ENCODE measurements at regions not wholly inside any gene's neighbourhood (a gene's known extent, or its start where the extent isn't known, plus 50 kb on each side); places are given as distances from the start of the nearest gene placed in this dataset.

- Histone ChIP-seq H3K9ac (no peak overlapping the region), H3K4me2 (no peak overlapping the region), H3K4me3 (no peak overlapping the region), H3K36me3 (no peaks in the 10 kb centered on the region), H3K27me3 (no peaks in the 10 kb centered on the region), H3K9me3 (no peaks in the 10 kb centered on the region), H4K20me1 (no peaks in the 10 kb centered on the region), H3K27ac (no peak overlapping the region), H3K4me1 (peaks cover 13% of the 10 kb centered on the region)
- no peak for TF ChIP-seq Cebpa-rat (IDR thresholded peaks at IDR 0.05)
These were observed 144.4 kb upstream of the PWP1 start for GRCh38 chr12:107541001-107541705.

- H3K4me2 ChIP-seq: no peak overlapping the region
- no peak overlapping the region for H3K27ac ChIP-seq
- no peak overlapping the region for H3K9ac ChIP-seq
- no peaks in the 10 kb centered on the region for H3K36me3 ChIP-seq
- no peak overlapping the region for H3K4me3 ChIP-seq
- H3K4me1 ChIP-seq: peaks cover 6% of the 10 kb centered on the region; the same call in 1 of the 2 replicates
- no peaks in the 10 kb centered on the region for H4K20me1 ChIP-seq
- H3K27me3 ChIP-seq: no peaks in the 10 kb centered on the region
- H3K9me3 ChIP-seq: no peaks in the 10 kb centered on the region
- no peak for TF ChIP-seq Cebpa-rat (IDR thresholded peaks at IDR 0.05)
These were observed 142.2 kb upstream of the PWP1 start for GRCh38 chr12:107543416-107543815.

GRCh38 chr12:107543841-107544240, 141.8 kb upstream of the PWP1 start:
- Histone ChIP-seq H3K9me3 (no peaks in the 10 kb centered on the region), H3K27ac (no peak overlapping the region), H3K4me2 (no peak overlapping the region), H3K4me1 (peaks cover 6% of the 10 kb centered on the region; the same call in 1 of the 2 replicates), H3K9ac (no peak overlapping the region), H4K20me1 (no peaks in the 10 kb centered on the region), H3K27me3 (no peaks in the 10 kb centered on the region), H3K36me3 (no peaks in the 10 kb centered on the region), H3K4me3 (no peak overlapping the region)
- no peak for TF ChIP-seq Cebpa-rat (IDR thresholded peaks at IDR 0.05)

- no peak for TF ChIP-seq Cebpa-rat (IDR thresholded peaks at IDR 0.05)
- Histone ChIP-seq H3K27ac (no peak overlapping the region), H3K4me1 (peaks cover 6% of the 10 kb centered on the region; the same call in 1 of the 2 replicates), H4K20me1 (no peaks in the 10 kb centered on the region), H3K4me2 (no peak overlapping the region), H3K9me3 (no peaks in the 10 kb centered on the region), H3K9ac (no peak overlapping the region), H3K36me3 (no peaks in the 10 kb centered on the region), H3K27me3 (no peaks in the 10 kb centered on the region), H3K4me3 (no peak overlapping the region)
These were observed 140.7 kb upstream of the PWP1 start for GRCh38 chr12:107544937-107545336.

- H3K4me2 ChIP-seq: no peak overlapping the region
- H3K27ac ChIP-seq: no peak overlapping the region
- no peak overlapping the region for H3K9ac ChIP-seq
- H3K36me3 ChIP-seq: no peaks in the 10 kb centered on the region
- H3K9me3 ChIP-seq: no peaks in the 10 kb centered on the region
- no peak overlapping the region for H3K4me3 ChIP-seq
- TF ChIP-seq Cebpa-rat (IDR thresholded peaks at IDR 0.05): no peak
- no peaks in the 10 kb centered on the region for H3K27me3 ChIP-seq
- H4K20me1 ChIP-seq: no peaks in the 10 kb centered on the region
- peaks cover 6% of the 10 kb centered on the region; the same call in 1 of the 2 replicates for H3K4me1 ChIP-seq
These were observed 139.8 kb upstream of the PWP1 start for GRCh38 chr12:107545737-107546353.

- no peak overlapping the region for H3K9ac ChIP-seq
- no peak overlapping the region for H3K27ac ChIP-seq
- H3K9me3 ChIP-seq: no peaks in the 10 kb centered on the region
- H3K4me3 ChIP-seq: no peak overlapping the region
- H4K20me1 ChIP-seq: no peaks in the 10 kb centered on the region
- H3K4me1 ChIP-seq: peaks cover 6% of the 10 kb centered on the region; the same call in 1 of the 2 replicates
- H3K4me2 ChIP-seq: no peak overlapping the region
- H3K36me3 ChIP-seq: no peaks in the 10 kb centered on the region
- no peaks in the 10 kb centered on the region for H3K27me3 ChIP-seq
- no peak for TF ChIP-seq Cebpa-rat (IDR thresholded peaks at IDR 0.05)
These were observed 138.2 kb upstream of the PWP1 start for GRCh38 chr12:107547389-107547788.

- no peak for TF ChIP-seq Cebpa-rat (IDR thresholded peaks at IDR 0.05)
- no peaks in the 10 kb centered on the region for H3K36me3 ChIP-seq
- no peaks in the 10 kb centered on the region for H3K9me3 ChIP-seq
- no peaks in the 10 kb centered on the region for H3K27me3 ChIP-seq
- no peak overlapping the region for H3K9ac ChIP-seq
- no peak overlapping the region for H3K4me3 ChIP-seq
- no peak overlapping the region for H3K27ac ChIP-seq
- no peaks in the 10 kb centered on the region for H4K20me1 ChIP-seq
- H3K4me1 ChIP-seq: peaks cover 6% of the 10 kb centered on the region; the same call in 1 of the 2 replicates
- no peak overlapping the region for H3K4me2 ChIP-seq
These were observed 135.7 kb upstream of the PWP1 start for GRCh38 chr12:107549651-107550480.

- Histone ChIP-seq H3K27me3 (no peaks in the 10 kb centered on the region), H3K9me3 (no peaks in the 10 kb centered on the region), H3K36me3 (no peaks in the 10 kb centered on the region), H3K4me3 (no peak overlapping the region), H3K27ac (no peak overlapping the region), H3K4me1 (peaks cover 6% of the 10 kb centered on the region; the same call in 1 of the 2 replicates), H3K4me2 (no peak overlapping the region), H4K20me1 (no peaks in the 10 kb centered on the region), H3K9ac (no peak overlapping the region)
- TF ChIP-seq Cebpa-rat (IDR thresholded peaks at IDR 0.05): no peak
These were observed 134.2 kb upstream of the PWP1 start for GRCh38 chr12:107551434-107551833.

- no peak overlapping the region for H3K9ac ChIP-seq
- H3K36me3 ChIP-seq: no peaks in the 10 kb centered on the region
- no peak overlapping the region for H3K4me2 ChIP-seq
- H3K4me3 ChIP-seq: no peak overlapping the region
- H3K27ac ChIP-seq: no peak overlapping the region
- H3K27me3 ChIP-seq: no peaks in the 10 kb centered on the region
- peaks cover 1% of the 10 kb centered on the region; the same call in 1 of the 2 replicates for H3K4me1 ChIP-seq
- H4K20me1 ChIP-seq: no peaks in the 10 kb centered on the region
- no peaks in the 10 kb centered on the region for H3K9me3 ChIP-seq
- TF ChIP-seq Cebpa-rat (IDR thresholded peaks at IDR 0.05): no peak
These were observed 133.3 kb upstream of the PWP1 start for GRCh38 chr12:107552263-107552662.
